Caco-2 (cell line): ENCODE measurements at regions not wholly inside any gene's neighbourhood (a gene's known extent, or its start where the extent isn't known, plus 50 kb on each side); places are given as distances from the start of the nearest gene placed in this dataset.

Source experiments
- BruUV-seq: library from RNA; stranded (reverse); fragments of 400-500 nt; replicated peaks from 2 replicates; lab custom pipeline; 2021; lab: Mats Ljungman, UMichigan
- CTCF ChIA-PET: fragments of 300-600 bp; sonication (Branson Sonifier 250); formaldehyde crosslinking; loops from one replicate; lab custom pipeline; 2022; ENCODE audit warnings: antibody characterized with exemption; lab: Charles Lee
- POLR2A ChIA-PET: fragments of 300-600 bp; sonication (Branson Sonifier 250); formaldehyde crosslinking; loops from one replicate; lab custom pipeline; 2022; ENCODE audit warnings: antibody characterized with exemption; lab: Charles Lee
- DNase-seq, 2 experiments: peaks; one replicate each; pipeline versions ENCODE4 v3.0.0 to v3.0.0-alpha.2; 2020 to 2022
- H3K27me3 ChIP-seq: replicated peaks from 2 replicates; pipeline ENCODE4 v1.6.0; 2011; ENCODE audit warnings: low read length; ENCODE audit not compliant: control insufficient read depth, insufficient read depth
- H3K36me3 ChIP-seq: 2 replicates; pipeline ENCODE4 v1.5.1; 2011; ENCODE audit warnings: low read length; ENCODE audit not compliant: control insufficient read depth, insufficient read depth
- H3K4me1 ChIP-seq: fragments of 250-450 bp; sonication (Bioruptor Pico); 2 replicates; pipeline ENCODE4 v1.5.1; 2020; ENCODE audit warnings: mild to moderate bottlenecking
- H3K4me3 ChIP-seq: 2 replicates; pipeline ENCODE4 v1.5.1; 2011; ENCODE audit warnings: low read depth, mild to moderate bottlenecking, control low read depth, low read length
- H3K9me3 ChIP-seq: fragments of 250-450 bp; sonication (Bioruptor Pico); 2 replicates; pipeline ENCODE4 v1.5.1; 2020; ENCODE audit warnings: mild to moderate bottlenecking, moderate library complexity
- H3K27ac Mint-ChIP-seq: one replicate; pipeline ENCODE4 v1.8.0; 2022; ENCODE audit warnings: mixed read lengths; ENCODE audit not compliant: unreplicated experiment
- H3K27me3 Mint-ChIP-seq: one replicate; pipeline ENCODE4 v1.8.0; 2022; ENCODE audit warnings: mixed read lengths; ENCODE audit not compliant: insufficient read depth, unreplicated experiment
- H3K36me3 Mint-ChIP-seq: one replicate; pipeline ENCODE4 v1.8.0; 2022; ENCODE audit warnings: mild to moderate bottlenecking, mixed read lengths; ENCODE audit not compliant: insufficient read depth, unreplicated experiment
- H3K4me1 Mint-ChIP-seq: one replicate; pipeline ENCODE4 v1.8.0; 2022; ENCODE audit warnings: low read depth, mixed read lengths; ENCODE audit not compliant: unreplicated experiment
- H3K4me3 Mint-ChIP-seq: one replicate; pipeline ENCODE4 v1.8.0; 2022; ENCODE audit warnings: mild to moderate bottlenecking, moderate library complexity, mixed read lengths; ENCODE audit not compliant: unreplicated experiment
- H3K9me3 Mint-ChIP-seq: one replicate; pipeline ENCODE4 v1.8.0; 2022; ENCODE audit warnings: mixed read lengths; ENCODE audit not compliant: unreplicated experiment
- intact Hi-C: fragments of 100-400 bp; cut with micrococcal nuclease; formaldehyde crosslinking; loops from one replicate; pipeline ENCODE4 v1.10.0; 2022; ENCODE audit not compliant: unreplicated experiment
- TF ChIP-seq, protein P1 (sequence below), 2 experiments: fragments of 200-600 bp in 1 of 2; IDR thresholded peaks; 1 replicate in 1 of 2; 2 replicates in 1 of 2; pipeline versions ENCODE4 v1.5.1 to v1.8.0; 2011 to 2022; ENCODE audit warnings: antibody characterized with exemption in 1 of 2, control low read depth in 1 of 2, inconsistent platforms in 1 of 2, low read depth in 1 of 2, low read length in 1 of 2, mild to moderate bottlenecking in 1 of 2, moderate library complexity in 1 of 2; ENCODE audit not compliant: insufficient read depth in 1 of 2, severe bottlenecking in 1 of 2, unreplicated experiment in 1 of 2

GRCh38 chr2:66813525-66813924, 378.6 kb downstream of the MEIS1 start:
- Mint-ChIP-seq H3K4me3 (no peak overlapping the region), H3K27me3 (no peaks in the 10 kb centered on the region), H3K36me3 (no peaks in the 10 kb centered on the region), H3K27ac (no peak overlapping the region), H3K9me3 (peaks cover 11% of the 10 kb centered on the region), H3K4me1 (no peaks in the 10 kb centered on the region)
- CTCF ChIA-PET = no interaction called here
- Histone ChIP-seq H3K36me3 (no peaks in the 10 kb centered on the region), H3K4me1 (no peaks in the 10 kb centered on the region), H3K9me3 (no peaks in the 10 kb centered on the region; the same call in 1 of the 2 replicates), H3K27me3 (no peaks in the 10 kb centered on the region), H3K4me3 (no peak overlapping the region)
- intact Hi-C loops = no loop called here
- DNase-seq = no peak
- POLR2A ChIA-PET = no interaction called here
- no TSS peak for BruUV-seq
- TF ChIP-seq, protein P1, sequence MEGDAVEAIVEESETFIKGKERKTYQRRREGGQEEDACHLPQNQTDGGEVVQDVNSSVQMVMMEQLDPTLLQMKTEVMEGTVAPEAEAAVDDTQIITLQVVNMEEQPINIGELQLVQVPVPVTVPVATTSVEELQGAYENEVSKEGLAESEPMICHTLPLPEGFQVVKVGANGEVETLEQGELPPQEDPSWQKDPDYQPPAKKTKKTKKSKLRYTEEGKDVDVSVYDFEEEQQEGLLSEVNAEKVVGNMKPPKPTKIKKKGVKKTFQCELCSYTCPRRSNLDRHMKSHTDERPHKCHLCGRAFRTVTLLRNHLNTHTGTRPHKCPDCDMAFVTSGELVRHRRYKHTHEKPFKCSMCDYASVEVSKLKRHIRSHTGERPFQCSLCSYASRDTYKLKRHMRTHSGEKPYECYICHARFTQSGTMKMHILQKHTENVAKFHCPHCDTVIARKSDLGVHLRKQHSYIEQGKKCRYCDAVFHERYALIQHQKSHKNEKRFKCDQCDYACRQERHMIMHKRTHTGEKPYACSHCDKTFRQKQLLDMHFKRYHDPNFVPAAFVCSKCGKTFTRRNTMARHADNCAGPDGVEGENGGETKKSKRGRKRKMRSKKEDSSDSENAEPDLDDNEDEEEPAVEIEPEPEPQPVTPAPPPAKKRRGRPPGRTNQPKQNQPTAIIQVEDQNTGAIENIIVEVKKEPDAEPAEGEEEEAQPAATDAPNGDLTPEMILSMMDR (IDR thresholded peaks at IDR 0.05; ENCODE audit: insufficient read depth in 1 of 2, low read depth in 1 of 2, low read length in 1 of 2, severe bottlenecking in 1 of 2, unreplicated experiment in 1 of 2) = no peak

- H3K4me1 ChIP-seq = no peaks in the 10 kb centered on the region
- no peaks in the 10 kb centered on the region; the same call in 1 of the 2 replicates for H3K9me3 ChIP-seq
- Mint-ChIP-seq H3K9me3 (peaks cover 15% of the 10 kb centered on the region), H3K27ac (no peak overlapping the region), H3K4me3 (no peak overlapping the region), H3K36me3 (no peaks in the 10 kb centered on the region), H3K4me1 (no peaks in the 10 kb centered on the region), H3K27me3 (no peaks in the 10 kb centered on the region)
- H3K27me3 ChIP-seq = no peaks in the 10 kb centered on the region
- intact Hi-C loops = no loop called here
- no peak for DNase-seq
- CTCF ChIA-PET = no interaction called here
- no TSS peak for BruUV-seq
- H3K36me3 ChIP-seq = no peaks in the 10 kb centered on the region
- TF ChIP-seq, protein P1 (IDR thresholded peaks at IDR 0.05; ENCODE audit: insufficient read depth in 1 of 2, low read depth in 1 of 2, low read length in 1 of 2, severe bottlenecking in 1 of 2, unreplicated experiment in 1 of 2) = no peak
- no peak overlapping the region for H3K4me3 ChIP-seq
- POLR2A ChIA-PET = no interaction called here
These were observed 379.1 kb downstream of the MEIS1 start for GRCh38 chr2:66813976-66814375.

DNA sequence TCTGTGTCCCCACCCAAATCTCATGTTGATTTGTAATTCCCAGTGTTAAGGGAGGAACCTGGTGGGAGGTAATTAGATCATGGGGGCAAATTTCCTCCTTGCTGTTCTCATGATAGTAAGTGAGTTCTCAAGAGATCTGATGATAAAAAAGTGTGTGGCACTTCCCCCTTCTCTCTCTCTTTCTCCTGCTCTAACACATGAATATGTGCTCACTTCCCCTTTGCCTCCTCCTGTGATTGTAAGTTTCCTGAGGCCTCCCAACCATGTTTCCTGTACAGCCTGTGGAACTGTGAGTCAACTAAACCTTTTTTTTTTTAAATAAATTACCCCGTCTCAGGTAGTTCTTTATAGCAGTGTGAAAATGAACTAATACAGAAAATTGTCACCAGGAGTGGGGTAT, 380.0 kb downstream of the MEIS1 start:
- Histone ChIP-seq H3K9me3 (no peaks in the 10 kb centered on the region; the same call in 1 of the 2 replicates), H3K36me3 (no peaks in the 10 kb centered on the region), H3K4me1 (no peaks in the 10 kb centered on the region), H3K27me3 (no peaks in the 10 kb centered on the region), H3K4me3 (no peak overlapping the region)
- ChIA-PET POLR2A (no interaction called here), CTCF (no interaction called here)
- no peak for DNase-seq
- H3K4me1 Mint-ChIP-seq = no peaks in the 10 kb centered on the region
- no peak overlapping the region for H3K27ac Mint-ChIP-seq
- H3K9me3 Mint-ChIP-seq = peaks cover 25% of the 10 kb centered on the region
- no peaks in the 10 kb centered on the region for H3K36me3 Mint-ChIP-seq
- intact Hi-C loops = no loop called here
- TF ChIP-seq, protein P1 (IDR thresholded peaks at IDR 0.05; ENCODE audit: insufficient read depth in 1 of 2, low read depth in 1 of 2, low read length in 1 of 2, severe bottlenecking in 1 of 2, unreplicated experiment in 1 of 2) = no peak
- no peaks in the 10 kb centered on the region for H3K27me3 Mint-ChIP-seq
- no peak overlapping the region for H3K4me3 Mint-ChIP-seq
- no TSS peak for BruUV-seq
